Neuronal stem cell (in vitro differentiated cells): ENCODE measurements at regions not wholly inside any gene's neighbourhood (a gene's known extent, or its start where the extent isn't known, plus 50 kb on each side); places are given as distances from the start of the nearest gene placed in this dataset.

Experiments used
- DNase-seq: peaks from one replicate; pipeline ENCODE4 v3.0.0-alpha.2; 2013; ENCODE audit warnings: low spot score
- H2AFZ ChIP-seq: one replicate; pipeline ENCODE4 v1.6.1; 2013; ENCODE audit warnings: mild to moderate bottlenecking, low read length, inconsistent platforms
- H2AK5ac ChIP-seq: 2 replicates; pipeline ENCODE4 v1.6.1; 2013; ENCODE audit warnings: low read depth, mild to moderate bottlenecking, inconsistent platforms, low read length, moderate library complexity, mixed read lengths
- H2BK120ac ChIP-seq: 2 replicates; pipeline ENCODE4 v1.6.1; 2013; ENCODE audit warnings: low read depth, mild to moderate bottlenecking, inconsistent platforms, low read length, moderate library complexity, mixed read lengths
- H2BK12ac ChIP-seq: one replicate; pipeline ENCODE4 v1.6.1; 2013; ENCODE audit warnings: low read length, inconsistent platforms
- H2BK15ac ChIP-seq: 2 replicates; pipeline ENCODE4 v1.6.1; 2013; ENCODE audit warnings: mild to moderate bottlenecking, low read length, inconsistent platforms, mixed read lengths
- H2BK5ac ChIP-seq: one replicate; pipeline ENCODE4 v1.6.1; 2013; ENCODE audit warnings: inconsistent platforms, mild to moderate bottlenecking, low read length, moderate library complexity
- H3K14ac ChIP-seq: one replicate; pipeline ENCODE4 v1.6.1; 2013; ENCODE audit warnings: low read length, inconsistent platforms
- H3K18ac ChIP-seq: 2 replicates; pipeline ENCODE4 v1.6.1; 2013; ENCODE audit warnings: low read length, inconsistent platforms
- H3K23ac ChIP-seq: 2 replicates; pipeline ENCODE4 v1.6.1; 2013; ENCODE audit warnings: low read depth, mild to moderate bottlenecking, mixed read lengths, low read length, inconsistent platforms; ENCODE audit not compliant: poor library complexity
- H3K27ac ChIP-seq: replicated peaks from 3 replicates; pipeline ENCODE4 v1.5.1; 2013; ENCODE audit warnings: low read length, inconsistent platforms
- H3K27me3 ChIP-seq, 3 experiments: 2 replicates each; pipeline ENCODE4 v1.6.1; 2013; ENCODE audit warnings: low read length in 3 of 3, mild to moderate bottlenecking in 2 of 3, inconsistent platforms in 1 of 3, low read depth in 1 of 3, mixed read lengths in 1 of 3, moderate library complexity in 1 of 3; ENCODE audit not compliant: control insufficient read depth in 3 of 3, insufficient read depth in 3 of 3
- H3K36me3 ChIP-seq, 2 donors: replicated peaks in 1 of 2; 2 replicates each; pipeline ENCODE4 v1.6.1; 2013; ENCODE audit warnings: low read length in 2 of 2; ENCODE audit not compliant: control insufficient read depth in 2 of 2, insufficient read depth in 2 of 2
- H3K4ac ChIP-seq: 2 replicates; pipeline ENCODE4 v1.6.1; 2013; ENCODE audit warnings: inconsistent platforms, mild to moderate bottlenecking, low read length, moderate library complexity
- H3K4me1 ChIP-seq, 2 donors: 1 replicate in 1 of 2; 2 replicates in 1 of 2; pipeline ENCODE4 v1.6.1; 2013; ENCODE audit warnings: low read length in 2 of 2, low read depth in 1 of 2; ENCODE audit not compliant: control insufficient read depth in 2 of 2, insufficient read depth in 1 of 2
- H3K4me2 ChIP-seq: one replicate; pipeline ENCODE4 v1.6.1; 2013; ENCODE audit warnings: mild to moderate bottlenecking, low read length, inconsistent platforms; ENCODE audit not compliant: insufficient read depth, poor library complexity, severe bottlenecking
- H3K4me3 ChIP-seq, 2 donors: 2 replicates each; pipeline ENCODE4 v1.5.1; 2013; ENCODE audit warnings: low read length in 2 of 2, mild to moderate bottlenecking in 2 of 2, inconsistent platforms in 1 of 2, moderate library complexity in 1 of 2
- H3K79me1 ChIP-seq: one replicate; pipeline ENCODE4 v1.6.1; 2013; ENCODE audit warnings: low read depth, mild to moderate bottlenecking, inconsistent platforms, low read length, moderate library complexity
- H3K9ac ChIP-seq: one replicate; pipeline ENCODE4 v1.6.1; 2013; ENCODE audit warnings: mild to moderate bottlenecking, low read depth, low read length, inconsistent platforms; ENCODE audit not compliant: poor library complexity
- H3K9me3 ChIP-seq, 2 donors: replicated peaks in 1 of 2; 2 replicates each; pipeline versions ENCODE3 to v1.6.1; 2013; ENCODE audit warnings: low read length in 2 of 2, mild to moderate bottlenecking in 2 of 2, inconsistent platforms in 1 of 2, low read depth in 1 of 2, mixed read lengths in 1 of 2, moderate library complexity in 1 of 2; ENCODE audit not compliant: control insufficient read depth in 2 of 2, insufficient read depth in 1 of 2
- H4K8ac ChIP-seq: one replicate; pipeline ENCODE4 v1.6.1; 2013; ENCODE audit warnings: low read depth, mild to moderate bottlenecking, inconsistent platforms, low read length, moderate library complexity
- H4K91ac ChIP-seq: one replicate; pipeline ENCODE4 v1.6.1; 2013; ENCODE audit warnings: low read length, low read depth, mild to moderate bottlenecking, inconsistent platforms; ENCODE audit not compliant: poor library complexity
- WGBS, 2 donors: extraction: QIAGEN DNeasy Blood & Tissue Kit; methylation state at CpG; one replicate each; pipeline ENCODE4 v1.1.7; 2013; ENCODE audit warnings: missing lambda C conversion rate in 2 of 2, mixed read lengths in 1 of 2; ENCODE audit not compliant: insufficient read length in 2 of 2, insufficient replicate concordance in 1 of 2; ENCODE audit errors: extremely low coverage in 2 of 2; 5-methylcytosine and 5-hydroxymethylcytosine counted together

DNA sequence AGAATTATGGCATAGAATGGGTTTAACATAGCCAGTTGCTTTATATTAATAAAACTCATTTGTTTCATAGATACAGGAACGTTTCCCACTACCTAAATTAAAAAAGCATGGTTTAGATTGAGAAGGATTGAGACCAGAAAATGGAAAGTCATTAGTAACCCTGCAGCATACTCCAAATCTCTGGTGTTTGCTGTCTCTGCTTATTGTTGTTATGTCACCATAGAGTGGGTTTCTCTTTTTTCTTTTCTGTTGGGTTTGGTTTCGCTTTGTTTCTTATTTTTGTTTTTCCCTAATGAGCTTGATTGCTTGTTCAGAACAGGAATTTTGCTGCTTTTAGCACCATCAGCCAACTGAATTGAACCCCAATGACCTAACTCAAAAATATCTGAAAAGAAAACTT lies 1034.8 kb downstream of the MAT2B start:
- no peaks in the 10 kb centered on the region for H3K79me1 ChIP-seq
- no peak overlapping the region for H2BK120ac ChIP-seq
- no peak for DNase-seq
- no peak overlapping the region for H2AFZ ChIP-seq
- no peak overlapping the region for H3K23ac ChIP-seq
- H3K27ac ChIP-seq = no peak overlapping the region
- H3K9me3 ChIP-seq = no peaks in the 10 kb centered on the region
- H3K4me1 ChIP-seq = no peaks in the 10 kb centered on the region
- no peak overlapping the region for H2BK12ac ChIP-seq
- H2BK5ac ChIP-seq = no peak overlapping the region
- no peak overlapping the region for H4K91ac ChIP-seq
- H3K36me3 ChIP-seq = no peaks in the 10 kb centered on the region
- H3K18ac ChIP-seq = no peak overlapping the region
- no peak overlapping the region for H3K9ac ChIP-seq
- no peak overlapping the region for H3K4ac ChIP-seq
- H2BK15ac ChIP-seq = no peak overlapping the region
- WGBS, 2 donors = no CpG with 5 or more reads among the region's 2 CpGs
- H2AK5ac ChIP-seq = no peak overlapping the region
- H3K14ac ChIP-seq = no peak overlapping the region
- H3K4me3 ChIP-seq = no peak overlapping the region
- no peaks in the 10 kb centered on the region for H3K27me3 ChIP-seq
- H4K8ac ChIP-seq = no peak overlapping the region
- H3K4me2 ChIP-seq = no peak overlapping the region

DNA sequence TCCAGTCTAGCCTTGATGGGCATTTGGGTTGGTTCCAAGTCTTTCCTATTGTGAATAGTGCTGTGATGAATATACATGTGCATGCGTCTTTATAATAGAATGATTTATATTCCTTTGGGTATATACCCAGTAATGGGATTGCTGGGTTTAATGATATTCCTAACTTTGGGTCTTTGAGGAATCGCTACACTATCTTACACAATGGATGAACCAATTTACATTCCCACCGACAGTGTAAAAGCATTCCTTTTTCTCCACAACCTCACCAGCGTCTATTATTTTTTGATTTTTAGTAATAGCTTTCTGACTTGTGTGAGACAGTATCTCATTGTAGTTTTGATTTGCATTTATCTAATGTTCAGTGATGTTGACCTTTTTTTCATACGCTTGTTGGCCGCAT lies 1040.1 kb downstream of the MAT2B start:
- no peak overlapping the region for H4K91ac ChIP-seq
- no peak overlapping the region for H3K9ac ChIP-seq
- H3K4me1 ChIP-seq = no peaks in the 10 kb centered on the region
- H3K4me3 ChIP-seq = no peak overlapping the region
- H3K27ac ChIP-seq = no peak overlapping the region
- no peak overlapping the region for H3K4ac ChIP-seq
- no peak overlapping the region for H2BK12ac ChIP-seq
- no peaks in the 10 kb centered on the region for H3K27me3 ChIP-seq
- no peaks in the 10 kb centered on the region for H3K9me3 ChIP-seq
- H3K14ac ChIP-seq = no peak overlapping the region
- H2BK5ac ChIP-seq = no peak overlapping the region
- no peak overlapping the region for H3K18ac ChIP-seq
- no peak overlapping the region for H2AK5ac ChIP-seq
- H3K23ac ChIP-seq = no peak overlapping the region
- DNase-seq = no peak
- H3K4me2 ChIP-seq = no peak overlapping the region
- H3K79me1 ChIP-seq = no peaks in the 10 kb centered on the region
- whole genome bisulfite sequencing, 2 donors = no CpG with 5 or more reads among the region's 6 CpGs
- no peak overlapping the region for H4K8ac ChIP-seq
- no peak overlapping the region for H2BK120ac ChIP-seq
- no peaks in the 10 kb centered on the region for H3K36me3 ChIP-seq
- no peak overlapping the region for H2AFZ ChIP-seq
- H2BK15ac ChIP-seq = no peak overlapping the region

DNA sequence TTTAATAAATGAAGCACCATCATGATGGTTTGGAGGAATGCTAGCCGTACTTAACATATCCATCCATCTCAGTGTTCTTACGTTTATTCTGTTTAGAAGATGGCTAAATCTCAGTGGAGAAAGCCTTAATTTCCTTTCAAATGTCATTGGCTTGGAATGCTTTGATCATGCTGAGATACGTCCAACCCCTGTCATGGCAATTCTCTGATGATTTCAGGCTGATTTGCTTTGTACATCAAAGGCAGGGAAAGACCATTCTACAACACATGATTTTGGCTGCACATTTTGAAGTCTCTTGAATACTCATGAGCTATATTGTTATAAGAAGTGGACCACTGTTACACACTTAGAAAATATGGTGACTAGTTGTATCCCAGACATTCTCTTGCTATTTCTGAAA lies 1048.4 kb downstream of the MAT2B start:
- Histone ChIP-seq H3K23ac (no peak overlapping the region), H2BK12ac (no peak overlapping the region), H4K91ac (no peak overlapping the region), H3K4ac (no peak overlapping the region), H2BK5ac (no peak overlapping the region), H3K36me3 (no peaks in the 10 kb centered on the region), H3K4me1 (no peaks in the 10 kb centered on the region), H3K27me3 (no peaks in the 10 kb centered on the region), H3K9me3 (no peaks in the 10 kb centered on the region), H3K4me3 (no peak overlapping the region), H4K8ac (no peak overlapping the region), H3K9ac (no peak overlapping the region), H3K18ac (no peak overlapping the region), H2AK5ac (no peak overlapping the region), H2BK15ac (no peak overlapping the region), H2AFZ (no peak overlapping the region), H3K4me2 (no peak overlapping the region), H2BK120ac (no peak overlapping the region), H3K79me1 (no peaks in the 10 kb centered on the region), H3K27ac (no peak overlapping the region), H3K14ac (no peak overlapping the region)
- WGBS, 2 donors = no CpG with 5 or more reads among the region's 3 CpGs
- DNase-seq = no peak

DNA sequence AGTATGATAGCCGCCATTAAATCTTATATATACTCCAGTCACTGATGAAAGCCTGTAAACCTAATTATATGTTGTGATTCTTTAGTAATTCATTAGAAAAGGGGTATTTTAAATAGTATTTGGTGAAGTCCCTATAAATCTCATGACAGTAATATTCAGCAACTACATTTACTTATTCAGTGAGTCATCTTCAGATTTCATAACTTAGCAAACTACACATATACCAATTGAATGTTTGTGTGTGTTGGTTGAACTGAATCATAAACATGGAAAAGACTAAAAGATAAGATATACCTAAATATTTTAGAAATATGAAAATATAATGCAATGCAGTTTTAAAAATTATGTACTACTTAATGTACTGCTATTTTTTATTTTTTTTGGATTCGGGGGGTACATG lies 1050.4 kb downstream of the MAT2B start:
- H3K4me2 ChIP-seq = no peak overlapping the region
- no peak overlapping the region for H3K23ac ChIP-seq
- H3K36me3 ChIP-seq = no peaks in the 10 kb centered on the region
- no peak overlapping the region for H4K8ac ChIP-seq
- H4K91ac ChIP-seq = no peak overlapping the region
- H3K9ac ChIP-seq = no peak overlapping the region
- H3K4ac ChIP-seq = no peak overlapping the region
- no CpG with 5 or more reads among the region's 2 CpGs for WGBS, 2 donors
- H2BK120ac ChIP-seq = no peak overlapping the region
- H3K9me3 ChIP-seq = no peaks in the 10 kb centered on the region
- no peaks in the 10 kb centered on the region for H3K4me1 ChIP-seq
- no peak overlapping the region for H2BK5ac ChIP-seq
- H3K18ac ChIP-seq = no peak overlapping the region
- H2AK5ac ChIP-seq = no peak overlapping the region
- H3K14ac ChIP-seq = no peak overlapping the region
- no peak overlapping the region for H2BK15ac ChIP-seq
- H2AFZ ChIP-seq = no peak overlapping the region
- H2BK12ac ChIP-seq = no peak overlapping the region
- no peaks in the 10 kb centered on the region for H3K27me3 ChIP-seq
- DNase-seq = no peak
- no peaks in the 10 kb centered on the region for H3K79me1 ChIP-seq
- H3K27ac ChIP-seq = no peak overlapping the region
- H3K4me3 ChIP-seq = no peak overlapping the region
